RWPE1 (cell line): ENCODE measurements at regions not wholly inside any gene's neighbourhood (a gene's known extent, or its start where the extent isn't known, plus 50 kb on each side); places are given as distances from the start of the nearest gene placed in this dataset.
A peak's percentile ranks its signal among the peaks of the same experiment; 100 is the strongest.

Experiments used
- CTCF ChIA-PET: fragments of 350-600 bp; sonication (Branson Sonifier 250); formaldehyde crosslinking; extraction: SDS; loops from one replicate; lab custom pipeline; 2021; lab: Yijun Ruan, JAX
- POLR2A ChIA-PET: fragments of 400-600 bp; formaldehyde crosslinking; extraction: SDS; loops from one replicate; lab custom pipeline; 2020; ENCODE audit warnings: antibody characterized with exemption; ENCODE audit not compliant: low non-redundant PET; lab: Yijun Ruan, JAX
- DNase-seq: peaks from one replicate; pipeline ENCODE4 v3.0.0; 2012; ENCODE audit warnings: low spot score
- H3K27ac ChIP-seq: fragments of 450-650 bp; 2 replicates; pipeline ENCODE4 v1.5.1; 2017
- TF ChIP-seq, protein P1 (sequence below): fragments of 450-650 bp; conservative IDR thresholded peaks from 2 replicates; pipeline ENCODE4 v1.5.1; 2017; ENCODE audit warnings: low read depth, mild to moderate bottlenecking

DNA sequence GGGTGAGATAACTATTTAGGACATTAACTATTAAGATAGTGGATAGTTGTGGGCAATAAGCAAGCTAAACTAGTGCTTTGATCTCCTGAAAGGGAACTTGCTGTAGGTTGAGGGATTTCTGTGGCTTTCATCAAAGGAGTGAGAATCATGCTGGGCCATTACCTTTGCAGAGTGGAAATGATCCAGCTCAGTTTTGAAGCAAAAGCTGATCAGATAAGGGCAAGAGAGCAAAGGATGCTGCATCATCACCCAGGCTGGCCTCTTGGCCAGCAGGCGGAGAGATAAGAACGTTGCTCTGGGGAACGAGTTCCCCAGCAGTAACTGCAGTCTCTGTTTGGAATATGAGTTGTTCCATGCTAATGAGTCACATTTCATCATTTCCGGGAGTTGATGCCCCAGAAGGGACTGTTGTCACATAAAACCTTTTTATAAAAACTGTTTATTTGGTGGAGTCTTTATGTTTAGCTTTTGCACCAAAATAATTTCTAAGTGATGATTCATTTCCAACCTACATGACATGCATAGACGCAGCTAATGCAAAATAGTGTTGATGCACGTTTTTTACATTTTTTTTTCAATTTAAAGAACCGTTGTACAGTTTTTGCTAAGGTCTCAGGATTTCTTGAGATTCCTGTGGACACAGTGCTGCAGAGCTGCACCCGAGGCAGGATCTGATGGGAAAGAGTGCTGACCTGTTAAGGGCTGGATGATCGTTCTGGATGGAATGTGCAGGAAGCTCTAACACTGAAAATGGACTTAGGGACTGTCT lies 99.3 kb downstream of the ACTBL2 start:
- POLR2A ChIA-PET = interaction anchor here (0.6 kb wide), 1 partner anchor 44 kb away, joined by 8 read pairs; no protein-coding TSS in a partner anchor
- TF ChIP-seq, protein P1, sequence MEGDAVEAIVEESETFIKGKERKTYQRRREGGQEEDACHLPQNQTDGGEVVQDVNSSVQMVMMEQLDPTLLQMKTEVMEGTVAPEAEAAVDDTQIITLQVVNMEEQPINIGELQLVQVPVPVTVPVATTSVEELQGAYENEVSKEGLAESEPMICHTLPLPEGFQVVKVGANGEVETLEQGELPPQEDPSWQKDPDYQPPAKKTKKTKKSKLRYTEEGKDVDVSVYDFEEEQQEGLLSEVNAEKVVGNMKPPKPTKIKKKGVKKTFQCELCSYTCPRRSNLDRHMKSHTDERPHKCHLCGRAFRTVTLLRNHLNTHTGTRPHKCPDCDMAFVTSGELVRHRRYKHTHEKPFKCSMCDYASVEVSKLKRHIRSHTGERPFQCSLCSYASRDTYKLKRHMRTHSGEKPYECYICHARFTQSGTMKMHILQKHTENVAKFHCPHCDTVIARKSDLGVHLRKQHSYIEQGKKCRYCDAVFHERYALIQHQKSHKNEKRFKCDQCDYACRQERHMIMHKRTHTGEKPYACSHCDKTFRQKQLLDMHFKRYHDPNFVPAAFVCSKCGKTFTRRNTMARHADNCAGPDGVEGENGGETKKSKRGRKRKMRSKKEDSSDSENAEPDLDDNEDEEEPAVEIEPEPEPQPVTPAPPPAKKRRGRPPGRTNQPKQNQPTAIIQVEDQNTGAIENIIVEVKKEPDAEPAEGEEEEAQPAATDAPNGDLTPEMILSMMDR = no peak
- CTCF ChIA-PET = interaction anchor here (0.6 to 1.1 kb wide), 5 partner anchors 34 to 116 kb away, joined by 3 to 4 read pairs (median 3); no protein-coding TSS in a partner anchor
- DNase-seq = peak; percentile 92
- peak overlapping the region; percentile 52; the same call in 1 of the 2 replicates for H3K27ac ChIP-seq

DNA sequence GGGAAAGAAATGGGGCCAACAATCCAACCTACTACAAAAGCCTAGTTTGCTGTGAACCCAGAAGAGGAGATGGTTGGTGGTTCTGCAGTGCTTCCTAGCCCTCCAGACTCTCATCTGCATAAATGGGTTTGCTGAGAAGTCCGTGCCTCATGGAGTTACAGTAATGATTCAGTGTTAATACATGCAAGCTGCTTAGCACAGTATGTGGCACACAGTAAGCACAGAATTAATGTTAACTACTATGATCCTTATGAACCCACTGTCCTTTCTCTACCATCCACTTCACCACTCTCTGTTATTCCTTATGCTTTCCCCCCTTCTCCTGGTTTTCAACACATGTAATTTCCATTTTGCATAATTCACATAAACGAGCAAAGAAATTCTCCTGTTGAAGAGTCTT lies 100.0 kb downstream of the ACTBL2 start:
- POLR2A ChIA-PET = no interaction called here
- no peak overlapping the region for H3K27ac ChIP-seq
- TF ChIP-seq, protein P1 = no peak
- CTCF ChIA-PET = interaction anchor here (1.1 kb wide), 1 partner anchor 110 kb away, joined by 3 read pairs; no protein-coding TSS in a partner anchor
- DNase-seq = no peak

DNA sequence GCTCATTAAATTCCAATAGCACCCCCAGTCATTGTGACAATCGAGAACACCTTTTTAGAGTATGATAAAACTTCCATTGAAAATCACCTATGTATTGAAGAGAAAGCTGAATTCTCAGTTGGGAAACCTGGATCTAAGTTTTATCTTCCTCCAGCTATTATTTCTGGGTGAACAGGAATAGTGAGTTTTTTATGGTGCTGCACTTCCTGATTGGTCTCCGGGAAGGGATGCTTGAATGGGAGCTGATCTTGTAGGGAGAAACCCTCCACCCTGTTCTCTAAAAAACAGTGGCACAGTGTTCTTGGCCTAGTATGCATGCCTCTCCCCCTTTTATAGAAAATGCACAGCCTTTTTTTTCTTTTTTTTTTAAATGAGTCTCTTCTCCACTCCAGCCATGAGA lies 112.2 kb downstream of the ACTBL2 start:
- CTCF ChIA-PET = no interaction called here
- TF ChIP-seq, protein P1 = no peak
- no peak overlapping the region for H3K27ac ChIP-seq
- POLR2A ChIA-PET = no interaction called here
- no peak for DNase-seq

DNA sequence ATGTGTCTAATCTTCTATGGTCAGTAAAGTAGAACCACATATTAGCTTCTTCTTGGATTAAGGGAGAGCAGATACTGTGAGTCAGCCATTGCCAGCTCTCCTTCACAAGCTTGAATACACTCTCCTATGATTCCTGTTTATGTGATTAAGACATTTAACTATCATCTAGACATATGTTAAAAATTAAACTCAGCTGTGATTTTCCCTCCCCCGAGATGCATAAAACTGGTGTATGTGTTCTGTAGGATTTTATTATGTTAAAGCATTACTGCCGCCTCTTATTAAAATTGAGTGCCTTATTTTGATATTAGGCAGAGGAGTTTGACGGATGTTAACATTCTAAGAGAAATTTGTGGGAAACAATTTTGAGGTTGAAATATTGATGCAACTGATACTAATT lies 114.6 kb downstream of the ACTBL2 start:
- POLR2A ChIA-PET = no interaction called here
- H3K27ac ChIP-seq = no peak overlapping the region
- CTCF ChIA-PET = interaction anchor here (0.9 kb wide), 1 partner anchor 1525 kb away, joined by 4 read pairs; no protein-coding TSS in a partner anchor
- DNase-seq = no peak
- TF ChIP-seq, protein P1 = no peak

DNA sequence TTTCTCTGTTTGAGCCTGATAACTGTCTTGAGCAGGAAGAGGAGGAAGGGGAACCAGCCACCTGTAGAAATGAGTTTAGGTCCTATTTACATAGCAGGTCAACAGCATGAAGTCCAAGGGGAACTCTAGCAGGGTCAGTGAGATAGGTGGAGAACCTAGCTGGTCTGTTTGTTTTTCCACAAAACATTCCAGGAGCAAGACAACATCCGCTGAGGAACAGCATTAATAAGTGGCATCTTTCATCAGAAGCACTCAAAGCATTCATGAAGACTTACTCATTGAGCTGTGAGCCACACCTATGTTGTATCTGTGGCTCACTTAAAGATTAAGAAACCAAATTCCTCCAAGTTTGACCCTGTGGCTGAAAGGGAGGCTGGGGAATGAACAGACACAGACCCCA lies 115.9 kb downstream of the ACTBL2 start:
- POLR2A ChIA-PET = no interaction called here
- TF ChIP-seq, protein P1 = no peak
- DNase-seq = peak; percentile 91
- CTCF ChIA-PET = interaction anchor here (1.8 kb wide), 1 partner anchor 64 kb away, joined by 5 read pairs; no protein-coding TSS in a partner anchor
- H3K27ac ChIP-seq = no peak overlapping the region

DNA sequence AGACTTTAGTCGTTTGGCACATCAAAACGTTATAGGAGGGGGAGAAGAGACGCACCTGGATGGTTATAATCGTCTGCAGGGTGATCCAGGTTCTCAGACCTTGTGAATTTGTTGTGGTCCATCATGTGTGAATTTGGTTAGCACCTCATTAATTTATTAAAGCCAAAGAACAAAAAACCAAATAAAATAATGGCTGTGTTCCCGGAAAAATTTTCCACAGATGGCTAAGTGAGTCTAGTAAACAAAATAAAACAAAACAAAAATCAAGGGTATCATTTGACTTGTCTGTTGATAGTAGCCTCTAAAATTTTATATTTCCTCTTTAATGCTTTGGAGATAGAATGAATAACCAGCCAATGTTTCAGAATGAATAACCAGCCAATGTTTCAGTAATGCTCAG lies 119.7 kb downstream of the ACTBL2 start:
- CTCF ChIA-PET = no interaction called here
- no peak overlapping the region for H3K27ac ChIP-seq
- POLR2A ChIA-PET = no interaction called here
- TF ChIP-seq, protein P1 = no peak
- no peak for DNase-seq
